ENCODE measurements at regions not wholly inside any gene's neighbourhood (a gene's known extent, or its start where the extent isn't known, plus 50 kb on each side); places are given as distances from the start of the nearest gene placed in this dataset.
"Not testable (repeated sequence)": the region's sequence is repeated elsewhere in the genome, so short reads cannot be mapped to it uniquely, and the experiment has no call there.

GRCh38 chr6:26811486-26812116, 152.1 kb upstream of the ZNF322 start:
- CTCF ChIA-PET; RAD21 ChIA-PET (ENCODE audit: unreplicated experiment); H3K4me2 ChIP-seq (ENCODE audit: control insufficient read depth, insufficient read depth); H3K27ac ChIP-seq (ENCODE audit: control insufficient read depth, insufficient read depth); ATAC-seq; H4K20me1 ChIP-seq (ENCODE audit: control insufficient read depth, insufficient read depth); intact Hi-C loops (cut with micrococcal nuclease; ENCODE audit: unreplicated experiment); H3K79me2 ChIP-seq (ENCODE audit: control insufficient read depth, insufficient read depth, low read length); H2AFZ ChIP-seq (ENCODE audit: control insufficient read depth, low read depth, low read length); in situ Hi-C loops (cut with MboI); H3K4me1 ChIP-seq (ENCODE audit: control insufficient read depth, insufficient read depth, low read length); H3K9me3 ChIP-seq (replicated peaks; ENCODE audit: control insufficient read depth, insufficient read depth, low read length); POLR2A ChIA-PET; H3K27me3 ChIP-seq (replicated peaks in 1 of 2; ENCODE audit: control insufficient read depth in 2 of 2, insufficient read depth in 2 of 2, low read length in 1 of 2); H3K36me3 ChIP-seq (ENCODE audit: control insufficient read depth in 2 of 2, insufficient read depth in 2 of 2, low read length in 1 of 2); H3K9ac ChIP-seq (ENCODE audit: control insufficient read depth, insufficient read depth, low read length); BruUV-seq (replicated peaks); H3K4me3 ChIP-seq; SMC1A ChIA-PET (ENCODE audit: uncharacterized antibody, unreplicated experiment); FAIRE-seq; DNase-seq (ENCODE audit: low read depth, low spot score): not testable (repeated sequence)
- no CpG with 5 or more reads among the region's 36 CpGs for WGBS (ENCODE audit: insufficient coverage, insufficient replicate concordance, low lambda C conversion rate, missing lambda C conversion rate)

GRCh38 chr6:26818640-26819225, 159.2 kb upstream of the ZNF322 start:
- H3K4me3 ChIP-seq; H3K9ac ChIP-seq (ENCODE audit: control insufficient read depth, insufficient read depth, low read length); H3K79me2 ChIP-seq (ENCODE audit: control insufficient read depth, insufficient read depth, low read length); H3K36me3 ChIP-seq (ENCODE audit: control insufficient read depth in 2 of 2, insufficient read depth in 2 of 2, low read length in 1 of 2); H3K9me3 ChIP-seq (replicated peaks; ENCODE audit: control insufficient read depth, insufficient read depth, low read length); CTCF ChIA-PET; SMC1A ChIA-PET (ENCODE audit: uncharacterized antibody, unreplicated experiment); H3K4me2 ChIP-seq (ENCODE audit: control insufficient read depth, insufficient read depth); H4K20me1 ChIP-seq (ENCODE audit: control insufficient read depth, insufficient read depth); DNase-seq (ENCODE audit: low read depth, low spot score); in situ Hi-C loops (cut with MboI); POLR2A ChIA-PET; H3K4me1 ChIP-seq (ENCODE audit: control insufficient read depth, insufficient read depth, low read length); RAD21 ChIA-PET (ENCODE audit: unreplicated experiment); H3K27ac ChIP-seq (ENCODE audit: control insufficient read depth, insufficient read depth); H3K27me3 ChIP-seq (replicated peaks in 1 of 2; ENCODE audit: control insufficient read depth in 2 of 2, insufficient read depth in 2 of 2, low read length in 1 of 2); ATAC-seq; BruUV-seq (replicated peaks); FAIRE-seq; intact Hi-C loops (cut with micrococcal nuclease; ENCODE audit: unreplicated experiment); H2AFZ ChIP-seq (ENCODE audit: control insufficient read depth, low read depth, low read length): not testable (repeated sequence)
- WGBS (ENCODE audit: insufficient coverage, insufficient replicate concordance, low lambda C conversion rate, missing lambda C conversion rate) = no CpG with 5 or more reads among the region's 5 CpGs

GRCh38 chr6:26827965-26828364, 168.4 kb upstream of the ZNF322 start:
- RAD21 ChIA-PET (ENCODE audit: unreplicated experiment); in situ Hi-C loops (cut with MboI); ATAC-seq: not testable (repeated sequence)

GRCh38 chr6:26829480-26829879, 169.9 kb upstream of the ZNF322 start:
- FAIRE-seq; RAD21 ChIA-PET (ENCODE audit: unreplicated experiment); POLR2A ChIA-PET; in situ Hi-C loops (cut with MboI); DNase-seq (ENCODE audit: low read depth, low spot score); ATAC-seq; BruUV-seq (replicated peaks); H3K79me2 ChIP-seq (ENCODE audit: control insufficient read depth, insufficient read depth, low read length); H3K4me2 ChIP-seq (ENCODE audit: control insufficient read depth, insufficient read depth); H3K9me3 ChIP-seq (replicated peaks; ENCODE audit: control insufficient read depth, insufficient read depth, low read length); H3K36me3 ChIP-seq (ENCODE audit: control insufficient read depth in 2 of 2, insufficient read depth in 2 of 2, low read length in 1 of 2); H3K9ac ChIP-seq (ENCODE audit: control insufficient read depth, insufficient read depth, low read length); H2AFZ ChIP-seq (ENCODE audit: control insufficient read depth, low read depth, low read length); H3K27me3 ChIP-seq (replicated peaks in 1 of 2; ENCODE audit: control insufficient read depth in 2 of 2, insufficient read depth in 2 of 2, low read length in 1 of 2); H4K20me1 ChIP-seq (ENCODE audit: control insufficient read depth, insufficient read depth); CTCF ChIA-PET; H3K27ac ChIP-seq (ENCODE audit: control insufficient read depth, insufficient read depth); SMC1A ChIA-PET (ENCODE audit: uncharacterized antibody, unreplicated experiment); H3K4me1 ChIP-seq (ENCODE audit: control insufficient read depth, insufficient read depth, low read length); H3K4me3 ChIP-seq; intact Hi-C loops (cut with micrococcal nuclease; ENCODE audit: unreplicated experiment): not testable (repeated sequence)
- WGBS (ENCODE audit: insufficient coverage, insufficient replicate concordance, low lambda C conversion rate, missing lambda C conversion rate) = no CpG with 5 or more reads among the region's 2 CpGs

More at GRCh38 chr6:26827965-26828364, 168.4 kb upstream of the ZNF322 start:
- H4K20me1 ChIP-seq (ENCODE audit: control insufficient read depth, insufficient read depth); H3K4me1 ChIP-seq (ENCODE audit: control insufficient read depth, insufficient read depth, low read length); H3K79me2 ChIP-seq (ENCODE audit: control insufficient read depth, insufficient read depth, low read length); H3K27ac ChIP-seq (ENCODE audit: control insufficient read depth, insufficient read depth); DNase-seq (ENCODE audit: low read depth, low spot score); H3K36me3 ChIP-seq (ENCODE audit: control insufficient read depth in 2 of 2, insufficient read depth in 2 of 2, low read length in 1 of 2); H3K4me3 ChIP-seq; CTCF ChIA-PET; BruUV-seq (replicated peaks); H3K4me2 ChIP-seq (ENCODE audit: control insufficient read depth, insufficient read depth); SMC1A ChIA-PET (ENCODE audit: uncharacterized antibody, unreplicated experiment); H3K27me3 ChIP-seq (replicated peaks in 1 of 2; ENCODE audit: control insufficient read depth in 2 of 2, insufficient read depth in 2 of 2, low read length in 1 of 2); H3K9me3 ChIP-seq (replicated peaks; ENCODE audit: control insufficient read depth, insufficient read depth, low read length); POLR2A ChIA-PET; H3K9ac ChIP-seq (ENCODE audit: control insufficient read depth, insufficient read depth, low read length); H2AFZ ChIP-seq (ENCODE audit: control insufficient read depth, low read depth, low read length); FAIRE-seq; intact Hi-C loops (cut with micrococcal nuclease; ENCODE audit: unreplicated experiment): not testable (repeated sequence)
- WGBS (ENCODE audit: insufficient coverage, insufficient replicate concordance, low lambda C conversion rate, missing lambda C conversion rate) = no CpG with 5 or more reads among the region's 4 CpGs
